ENCODE measurements at regions not wholly inside any gene's neighbourhood (a gene's known extent, or its start where the extent isn't known, plus 50 kb on each side); places are given as distances from the start of the nearest gene placed in this dataset.
"Not testable (repeated sequence)": the region's sequence is repeated elsewhere in the genome, so short reads cannot be mapped to it uniquely, and the experiment has no call there.

- not testable (repeated sequence) for DNase-seq (ENCODE audit: low read depth in 2 of 2)
These were observed 234.0 kb downstream of the TFAP2B start for GRCh38 chr6:51052716-51053115.

GRCh38 chr6:51055316-51055715, 236.6 kb downstream of the TFAP2B start:
- not testable (repeated sequence) for DNase-seq (ENCODE audit: low read depth in 2 of 2)

- no peak for DNase-seq (ENCODE audit: low read depth in 2 of 2)
These were observed 238.6 kb downstream of the TFAP2B start for GRCh38 chr6:51057296-51057695.

- DNase-seq (ENCODE audit: low read depth in 2 of 2), result no peak
These were observed 241.6 kb downstream of the TFAP2B start for GRCh38 chr6:51060262-51060762.

- no peak for DNase-seq (ENCODE audit: low read depth in 2 of 2)
These were observed 243.6 kb downstream of the TFAP2B start for GRCh38 chr6:51062166-51062722.

GRCh38 chr6:51077821-51078518, 259.3 kb downstream of the TFAP2B start:
- DNase-seq (ENCODE audit: low read depth in 2 of 2), result no peak

- no peak for DNase-seq (ENCODE audit: low read depth in 2 of 2)
These were observed 271.7 kb downstream of the TFAP2B start for GRCh38 chr6:51090343-51090742.

GRCh38 chr6:51093871-51094270, 275.2 kb downstream of the TFAP2B start:
- no peak for DNase-seq (ENCODE audit: low read depth in 2 of 2)

GRCh38 chr6:51094271-51094670, 275.6 kb downstream of the TFAP2B start:
- DNase-seq (ENCODE audit: low read depth in 2 of 2), result no peak

- no peak for DNase-seq (ENCODE audit: low read depth in 2 of 2)
These were observed 279.6 kb downstream of the TFAP2B start for GRCh38 chr6:51098246-51098645.

- no peak for DNase-seq (ENCODE audit: low read depth in 2 of 2)
These were observed 280.1 kb downstream of the TFAP2B start for GRCh38 chr6:51098791-51099190.

GRCh38 chr6:51099201-51099600, 280.5 kb downstream of the TFAP2B start:
- no peak for DNase-seq (ENCODE audit: low read depth in 2 of 2)

- no peak for DNase-seq (ENCODE audit: low read depth in 2 of 2)
These were observed 286.7 kb downstream of the TFAP2B start for GRCh38 chr6:51105357-51105756.

GRCh38 chr6:51107769-51108203, 289.1 kb downstream of the TFAP2B start:
- DNase-seq (ENCODE audit: low read depth in 2 of 2), result no peak

GRCh38 chr6:51108563-51109234, 290.0 kb downstream of the TFAP2B start:
- no peak for DNase-seq (ENCODE audit: low read depth in 2 of 2)

GRCh38 chr6:51112731-51113130, 294.1 kb downstream of the TFAP2B start:
- peak; percentile 43 to 45 for DNase-seq (ENCODE audit: low read depth in 2 of 2)

- no peak for DNase-seq (ENCODE audit: low read depth in 2 of 2)
These were observed 298.1 kb downstream of the TFAP2B start for GRCh38 chr6:51116723-51117122.

GRCh38 chr6:51118792-51119191, 300.1 kb downstream of the TFAP2B start:
- DNase-seq (ENCODE audit: low read depth in 2 of 2), result no peak

- DNase-seq (ENCODE audit: low read depth in 2 of 2), result no peak
These were observed 301.3 kb downstream of the TFAP2B start for GRCh38 chr6:51120016-51120415.

- not testable (repeated sequence) for DNase-seq (ENCODE audit: low read depth in 2 of 2)
These were observed 302.8 kb downstream of the TFAP2B start for GRCh38 chr6:51121380-51121976.

GRCh38 chr6:51129043-51129442, 310.4 kb downstream of the TFAP2B start:
- DNase-seq (ENCODE audit: low read depth in 2 of 2), result no peak

- no peak for DNase-seq (ENCODE audit: low read depth in 2 of 2)
These were observed 319.1 kb downstream of the TFAP2B start for GRCh38 chr6:51137777-51138176.
